ENCODE measurements at regions not wholly inside any gene's neighbourhood (a gene's known extent, or its start where the extent isn't known, plus 50 kb on each side); places are given as distances from the start of the nearest gene placed in this dataset.

GRCh38 chr18:42548493-42548892 is 567.0 kb downstream of the RIT2 start:
- no peak for TF ChIP-seq CTCF (IDR thresholded peaks at IDR 0.05)
- no peak for TF ChIP-seq POLR2A (IDR thresholded peaks at IDR 0.05)

Measured in testis (tissue), 2 donors.